Right atrium auricular region (tissue), 2 donors: ENCODE measurements at regions not wholly inside any gene's neighbourhood (a gene's known extent, or its start where the extent isn't known, plus 50 kb on each side); places are given as distances from the start of the nearest gene placed in this dataset.

Source experiments
- DNase-seq: peaks from one replicate; pipeline ENCODE4 v3.0.0-alpha.2; 2019; ENCODE audit warnings: low spot score
- H3K27ac ChIP-seq, 2 donors: fragments of 200-600 bp; sonication (generic); 1 replicate in 1 of 2; 2 replicates in 1 of 2; pipeline ENCODE4 v1.5.1; 2016 to 2019
- H3K27me3 ChIP-seq, 2 donors: fragments of 200-600 bp; sonication (generic); one replicate each; pipeline versions ENCODE4 v1.5.1 to v1.6.0; 2017 to 2019
- H3K36me3 ChIP-seq: fragments of 200-600 bp; sonication (generic); one replicate; pipeline ENCODE4 v1.5.1; 2016
- H3K4me1 ChIP-seq, 2 donors: fragments of 200-600 bp; sonication (generic); one replicate each; pipeline versions ENCODE4 v1.5.1 to v1.6.0; 2017 to 2019
- H3K4me3 ChIP-seq, 2 donors: fragments of 200-600 bp; sonication (generic); 1 replicate in 1 of 2; 2 replicates in 1 of 2; pipeline ENCODE4 v1.5.1; 2017 to 2019; ENCODE audit warnings: mild to moderate bottlenecking in 1 of 2, moderate library complexity in 1 of 2
- H3K9me3 ChIP-seq, 2 donors: fragments of 200-600 bp; sonication (generic); one replicate each; pipeline ENCODE4 v1.5.1; 2019
- TF ChIP-seq, protein P1 (sequence below), 2 donors: fragments of 200-600 bp; sonication (generic); IDR thresholded peaks; one replicate each; pipeline ENCODE4 v1.5.1; 2019; ENCODE audit warnings: antibody characterized with exemption in 2 of 2

DNA sequence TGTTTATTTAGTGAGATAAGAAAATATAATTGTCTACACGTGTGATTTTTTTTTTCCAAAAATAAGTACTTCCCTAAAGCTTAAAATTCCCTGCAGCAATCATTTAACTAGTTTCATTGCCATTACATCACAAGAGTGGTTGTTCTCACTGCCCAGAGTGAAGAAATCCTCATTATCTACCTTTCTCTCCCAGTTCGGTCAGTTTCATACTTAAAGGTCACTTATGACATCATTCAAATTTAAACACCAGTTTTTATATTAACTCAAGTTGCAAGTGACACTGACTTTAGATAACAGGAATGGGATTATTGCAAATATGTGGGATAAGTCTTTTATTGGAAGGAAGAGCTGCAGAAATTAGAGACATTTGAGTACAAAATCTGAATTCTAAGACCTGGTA lies 1699.8 kb upstream of the IGFBP7 start:
- Histone ChIP-seq H3K36me3 (no peaks in the 10 kb centered on the region), H3K4me3 (no peak overlapping the region), H3K27me3 (no peaks in the 10 kb centered on the region), H3K9me3 (no peaks in the 10 kb centered on the region), H3K27ac (no peak overlapping the region), H3K4me1 (no peaks in the 10 kb centered on the region)
- no peak for DNase-seq
- TF ChIP-seq, protein P1, sequence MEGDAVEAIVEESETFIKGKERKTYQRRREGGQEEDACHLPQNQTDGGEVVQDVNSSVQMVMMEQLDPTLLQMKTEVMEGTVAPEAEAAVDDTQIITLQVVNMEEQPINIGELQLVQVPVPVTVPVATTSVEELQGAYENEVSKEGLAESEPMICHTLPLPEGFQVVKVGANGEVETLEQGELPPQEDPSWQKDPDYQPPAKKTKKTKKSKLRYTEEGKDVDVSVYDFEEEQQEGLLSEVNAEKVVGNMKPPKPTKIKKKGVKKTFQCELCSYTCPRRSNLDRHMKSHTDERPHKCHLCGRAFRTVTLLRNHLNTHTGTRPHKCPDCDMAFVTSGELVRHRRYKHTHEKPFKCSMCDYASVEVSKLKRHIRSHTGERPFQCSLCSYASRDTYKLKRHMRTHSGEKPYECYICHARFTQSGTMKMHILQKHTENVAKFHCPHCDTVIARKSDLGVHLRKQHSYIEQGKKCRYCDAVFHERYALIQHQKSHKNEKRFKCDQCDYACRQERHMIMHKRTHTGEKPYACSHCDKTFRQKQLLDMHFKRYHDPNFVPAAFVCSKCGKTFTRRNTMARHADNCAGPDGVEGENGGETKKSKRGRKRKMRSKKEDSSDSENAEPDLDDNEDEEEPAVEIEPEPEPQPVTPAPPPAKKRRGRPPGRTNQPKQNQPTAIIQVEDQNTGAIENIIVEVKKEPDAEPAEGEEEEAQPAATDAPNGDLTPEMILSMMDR (IDR thresholded peaks at IDR 0.05): no peak

DNA sequence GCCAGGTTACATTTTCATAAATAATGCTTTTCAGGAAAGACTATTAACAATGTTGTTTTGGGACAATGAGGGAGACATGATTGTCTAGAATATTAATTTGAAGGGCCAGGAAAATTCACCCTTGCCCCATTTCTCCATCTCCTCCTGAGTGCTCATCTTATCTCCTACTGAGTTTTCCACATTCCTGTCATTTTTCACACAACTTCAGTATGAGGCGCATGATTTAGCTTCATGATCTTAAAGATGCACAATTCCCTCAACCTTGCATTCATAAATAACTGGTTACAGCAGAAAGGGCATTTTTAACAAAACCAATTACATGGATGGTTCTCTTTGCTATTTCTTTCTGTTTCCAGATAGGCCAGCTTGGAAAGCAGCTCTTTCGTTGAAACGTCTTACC lies 1699.2 kb upstream of the IGFBP7 start:
- Histone ChIP-seq H3K36me3 (no peaks in the 10 kb centered on the region), H3K4me3 (no peak overlapping the region), H3K9me3 (no peaks in the 10 kb centered on the region), H3K27me3 (no peaks in the 10 kb centered on the region), H3K27ac (no peak overlapping the region), H3K4me1 (no peaks in the 10 kb centered on the region)
- no peak for DNase-seq
- TF ChIP-seq, protein P1 (IDR thresholded peaks at IDR 0.05): no peak

GRCh38 chr4:58808817-58809216 lies 1698.6 kb upstream of the IGFBP7 start:
- H3K36me3 ChIP-seq: no peaks in the 10 kb centered on the region
- no peaks in the 10 kb centered on the region for H3K4me1 ChIP-seq
- no peak for DNase-seq
- no peaks in the 10 kb centered on the region for H3K27me3 ChIP-seq
- TF ChIP-seq, protein P1 (IDR thresholded peaks at IDR 0.05): no peak
- H3K9me3 ChIP-seq: no peaks in the 10 kb centered on the region
- no peak overlapping the region for H3K4me3 ChIP-seq
- H3K27ac ChIP-seq: no peak overlapping the region

GRCh38 chr4:58807843-58808615 lies 1697.8 kb upstream of the IGFBP7 start:
- Histone ChIP-seq H3K9me3 (no peaks in the 10 kb centered on the region), H3K4me1 (no peaks in the 10 kb centered on the region), H3K27ac (no peak overlapping the region), H3K27me3 (no peaks in the 10 kb centered on the region), H3K4me3 (no peak overlapping the region), H3K36me3 (no peaks in the 10 kb centered on the region)
- TF ChIP-seq, protein P1 (IDR thresholded peaks at IDR 0.05): no peak
- no peak for DNase-seq

- no peak for DNase-seq
- Histone ChIP-seq H3K4me1 (no peaks in the 10 kb centered on the region), H3K27ac (no peak overlapping the region), H3K4me3 (no peak overlapping the region), H3K9me3 (no peaks in the 10 kb centered on the region), H3K27me3 (no peaks in the 10 kb centered on the region), H3K36me3 (no peaks in the 10 kb centered on the region)
- TF ChIP-seq, protein P1 (IDR thresholded peaks at IDR 0.05): no peak
These were observed 1666.4 kb upstream of the IGFBP7 start for GRCh38 chr4:58776627-58777026.

DNA sequence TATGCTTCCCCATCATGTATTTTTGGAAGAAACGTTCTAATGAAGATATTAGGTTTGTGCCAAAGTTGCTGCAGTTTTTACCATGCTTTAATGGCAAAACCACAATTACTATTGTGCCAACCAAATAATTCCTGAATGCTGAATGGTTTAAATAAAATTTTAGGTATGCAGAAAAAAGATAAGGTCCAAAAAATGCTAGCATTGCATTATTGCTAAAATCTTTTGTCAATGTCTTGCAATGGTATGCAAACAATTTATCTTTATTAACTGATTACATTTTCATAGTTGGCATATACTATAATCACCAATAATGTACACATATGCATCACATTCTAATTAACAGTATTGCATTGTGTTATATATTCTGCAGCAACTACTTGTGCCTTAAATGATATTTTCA lies 1657.4 kb upstream of the IGFBP7 start:
- TF ChIP-seq, protein P1 (IDR thresholded peaks at IDR 0.05): no peak
- no peaks in the 10 kb centered on the region for H3K4me1 ChIP-seq
- H3K9me3 ChIP-seq: no peaks in the 10 kb centered on the region
- H3K36me3 ChIP-seq: no peaks in the 10 kb centered on the region
- no peak overlapping the region for H3K4me3 ChIP-seq
- DNase-seq: no peak
- H3K27me3 ChIP-seq: no peaks in the 10 kb centered on the region
- H3K27ac ChIP-seq: no peak overlapping the region
